Esophagus (tissue), 2 donors: ENCODE measurements at regions not wholly inside any gene's neighbourhood (a gene's known extent, or its start where the extent isn't known, plus 50 kb on each side); places are given as distances from the start of the nearest gene placed in this dataset.
"Not testable (repeated sequence)": the region's sequence is repeated elsewhere in the genome, so short reads cannot be mapped to it uniquely, and the experiment has no call there.

Experiments used
- H3K27ac ChIP-seq, 2 donors: one replicate each; pipeline ENCODE4 v1.5.1; 2013; ENCODE audit warnings: low read depth in 2 of 2, mild to moderate bottlenecking in 2 of 2, inconsistent platforms in 1 of 2, low read length in 1 of 2, moderate library complexity in 1 of 2
- H3K27me3 ChIP-seq, 2 donors: one replicate each; pipeline ENCODE4 v1.6.1; 2013; ENCODE audit warnings: low read length in 2 of 2, control low read depth in 1 of 2, mild to moderate bottlenecking in 1 of 2; ENCODE audit not compliant: insufficient read depth in 2 of 2, control insufficient read depth in 1 of 2
- H3K36me3 ChIP-seq, 2 donors: one replicate each; pipeline ENCODE4 v1.6.1; 2013; ENCODE audit warnings: low read length in 1 of 2; ENCODE audit not compliant: control insufficient read depth in 2 of 2, insufficient read depth in 2 of 2
- H3K4me1 ChIP-seq, 2 donors: one replicate each; pipeline ENCODE4 v1.6.1; 2013; ENCODE audit warnings: low read length in 1 of 2; ENCODE audit not compliant: control insufficient read depth in 2 of 2, insufficient read depth in 2 of 2
- H3K4me3 ChIP-seq, 2 donors: one replicate each; pipeline ENCODE4 v1.5.1; 2013; ENCODE audit warnings: low read length in 2 of 2, mild to moderate bottlenecking in 2 of 2, low read depth in 1 of 2, moderate library complexity in 1 of 2
- H3K9me3 ChIP-seq, 2 donors: one replicate each; pipeline ENCODE4 v1.6.1; 2013; ENCODE audit warnings: mild to moderate bottlenecking in 2 of 2, low read depth in 1 of 2, low read length in 1 of 2, moderate library complexity in 1 of 2; ENCODE audit not compliant: control insufficient read depth in 2 of 2, insufficient read depth in 1 of 2
- WGBS, 2 donors: extraction: QIAGEN DNeasy Blood & Tissue Kit; methylation state at CpG; one replicate each; pipeline ENCODE4 v1.1.7; 2013; 5-methylcytosine and 5-hydroxymethylcytosine counted together
- donor health status: healthy with polysubstance abuse.
- donor health status: Bipolar disorder and iron deficiency.

DNA sequence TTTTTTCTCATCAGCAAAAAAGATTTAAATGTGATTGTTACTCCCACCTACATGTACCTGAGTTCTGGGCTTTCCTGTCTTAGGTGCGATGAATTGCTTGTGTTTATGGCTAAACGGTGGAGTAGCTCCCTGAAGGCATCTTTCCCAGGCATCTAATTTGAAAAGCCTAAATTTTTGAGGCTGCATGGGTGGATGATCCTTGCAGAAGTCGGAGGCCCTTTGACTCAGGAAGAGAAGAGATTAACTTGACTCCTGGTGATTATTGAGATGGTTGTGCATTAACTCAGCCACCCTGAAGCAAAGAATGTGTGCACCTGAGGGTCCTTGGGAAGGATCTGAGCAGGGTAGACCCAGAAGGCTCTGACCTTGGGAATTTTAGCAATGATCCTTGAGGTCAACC is 155.6 kb upstream of the SEMA3C start:
- no peak overlapping the region for H3K4me3 ChIP-seq
- H3K36me3 ChIP-seq, result no peaks in the 10 kb centered on the region
- H3K9me3 ChIP-seq, result no peaks in the 10 kb centered on the region
- WGBS, 2 donors, result 66 to 68% methylated on average over 3 of the region's 3 CpGs
- H3K27ac ChIP-seq, result no peak overlapping the region
- H3K27me3 ChIP-seq, result no peaks in the 10 kb centered on the region
- H3K4me1 ChIP-seq, result no peaks in the 10 kb centered on the region

DNA sequence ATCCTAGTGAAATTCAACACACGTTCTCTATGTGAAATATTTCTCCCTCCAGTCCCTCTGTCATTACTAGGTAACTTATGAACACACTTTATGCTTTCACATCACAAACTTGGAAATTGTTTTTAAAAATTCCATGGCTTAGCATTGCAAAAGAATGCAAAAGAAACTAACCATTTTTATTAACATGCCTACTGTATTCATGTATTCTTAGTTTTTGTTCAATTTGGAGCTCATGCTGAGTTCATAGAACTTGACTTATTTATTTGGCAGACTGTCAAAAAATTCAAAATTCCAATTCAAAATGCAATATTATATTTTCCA is 155.0 kb upstream of the SEMA3C start:
- H3K4me1 ChIP-seq, result no peaks in the 10 kb centered on the region
- no peak overlapping the region for H3K4me3 ChIP-seq
- no peaks in the 10 kb centered on the region for H3K9me3 ChIP-seq
- H3K27ac ChIP-seq, result no peak overlapping the region
- 34 to 44% methylated on average over 1 of the region's 1 CpG for WGBS, 2 donors
- H3K27me3 ChIP-seq, result no peaks in the 10 kb centered on the region
- no peaks in the 10 kb centered on the region for H3K36me3 ChIP-seq

DNA sequence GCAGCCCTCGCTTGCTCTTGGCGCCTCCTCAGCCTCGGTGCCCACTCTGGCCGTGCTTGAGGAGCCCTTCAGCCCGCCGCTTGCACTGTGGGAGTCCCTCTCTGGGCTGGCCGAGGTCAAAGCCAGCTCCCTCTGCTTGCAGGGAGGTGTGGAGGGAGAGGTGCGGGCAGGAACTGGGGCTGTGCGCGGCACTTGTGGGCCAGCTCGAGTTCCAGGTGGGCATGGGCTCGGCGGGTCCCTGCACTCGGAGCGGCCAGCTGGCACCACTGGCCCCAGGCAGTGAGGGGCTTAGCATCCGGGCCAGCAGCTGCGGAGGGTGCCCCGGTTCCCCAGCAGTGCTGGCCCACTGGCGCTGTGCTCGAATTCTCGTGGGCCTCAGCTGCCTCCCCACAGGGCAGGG is 152.1 kb upstream of the SEMA3C start:
- Histone ChIP-seq H3K27me3 (no peaks in the 10 kb centered on the region), H3K4me3 (no peak overlapping the region), H3K4me1 (no peaks in the 10 kb centered on the region), H3K9me3 (no peaks in the 10 kb centered on the region), H3K36me3 (no peaks in the 10 kb centered on the region), H3K27ac (no peak overlapping the region)
- WGBS, 2 donors, result 92 to 93% methylated on average over 21 of the region's 21 CpGs

DNA sequence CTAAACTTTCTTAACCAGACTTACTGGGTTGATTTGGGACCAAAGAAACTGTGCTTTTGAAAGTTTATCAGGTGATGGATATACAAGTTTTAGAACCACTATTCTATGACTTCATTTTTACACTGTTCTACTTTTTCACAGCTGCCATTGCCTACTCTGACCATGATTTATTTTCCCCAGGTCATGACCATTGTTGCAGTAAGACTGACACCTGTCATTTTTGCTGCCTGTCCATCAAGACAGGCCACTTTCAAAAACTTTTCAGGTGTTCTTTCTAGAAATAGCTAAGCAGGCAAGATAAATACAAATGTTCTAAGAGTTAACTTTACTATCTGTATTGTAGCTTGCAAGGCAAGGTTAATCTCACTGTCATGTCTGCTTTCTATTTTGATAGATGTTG is 147.9 kb upstream of the SEMA3C start:
- no peak overlapping the region for H3K4me3 ChIP-seq
- no peaks in the 10 kb centered on the region for H3K9me3 ChIP-seq
- H3K4me1 ChIP-seq, result no peaks in the 10 kb centered on the region
- H3K27me3 ChIP-seq, result no peaks in the 10 kb centered on the region
- H3K27ac ChIP-seq, result no peak overlapping the region
- no peaks in the 10 kb centered on the region for H3K36me3 ChIP-seq

DNA sequence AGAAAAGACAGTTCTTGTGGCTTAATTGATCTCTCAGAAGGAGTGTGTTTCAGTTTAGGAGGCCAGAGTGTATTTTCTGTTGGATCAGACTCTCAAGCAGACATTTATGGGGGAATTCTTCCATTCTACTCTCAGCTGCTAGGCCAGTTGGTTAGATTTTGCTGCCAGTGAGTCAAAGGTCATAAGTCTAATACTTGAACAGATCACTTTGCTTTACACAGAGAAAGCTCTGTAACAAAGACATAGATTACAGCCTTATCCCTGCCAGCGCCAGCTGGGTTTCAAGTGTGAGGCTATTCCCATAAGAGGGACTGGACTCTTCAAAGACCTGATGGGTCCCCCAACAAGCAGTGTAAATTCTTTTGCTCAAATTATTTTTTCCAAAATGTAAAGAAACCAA is 145.6 kb upstream of the SEMA3C start:
- H3K4me3 ChIP-seq, result no peak overlapping the region
- 52 to 70% methylated on average over 1 of the region's 1 CpG for WGBS, 2 donors
- no peak overlapping the region for H3K27ac ChIP-seq

DNA sequence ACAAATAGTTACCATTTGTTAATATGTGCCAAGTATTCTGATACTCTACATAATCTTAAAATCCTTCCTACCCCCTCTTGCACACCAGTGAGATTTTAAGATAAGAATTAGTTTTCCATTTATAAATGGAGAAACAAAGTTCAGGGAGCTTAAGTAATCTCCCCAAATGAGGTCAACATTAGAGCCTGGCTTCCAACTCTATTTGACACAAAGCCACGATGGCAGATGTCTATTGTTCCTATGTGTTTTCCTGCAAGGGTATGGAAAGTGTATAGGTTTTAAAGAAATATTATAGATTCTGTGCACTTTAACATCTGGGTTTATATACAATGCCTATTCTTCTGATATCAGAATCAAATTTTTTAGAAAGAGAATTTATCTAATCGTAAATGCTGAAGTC is 143.9 kb upstream of the SEMA3C start:
- 50 to 61% methylated on average over 2 of the region's 2 CpGs for WGBS, 2 donors
- Histone ChIP-seq H3K9me3 (no peaks in the 10 kb centered on the region), H3K27ac (no peak overlapping the region), H3K4me1 (no peaks in the 10 kb centered on the region), H3K4me3 (no peak overlapping the region), H3K27me3 (no peaks in the 10 kb centered on the region), H3K36me3 (no peaks in the 10 kb centered on the region)

More for the DNA sequence above, 145.6 kb upstream of the SEMA3C start:
- Histone ChIP-seq H3K36me3 (no peaks in the 10 kb centered on the region), H3K27me3 (no peaks in the 10 kb centered on the region), H3K4me1 (no peaks in the 10 kb centered on the region), H3K9me3 (no peaks in the 10 kb centered on the region)

DNA sequence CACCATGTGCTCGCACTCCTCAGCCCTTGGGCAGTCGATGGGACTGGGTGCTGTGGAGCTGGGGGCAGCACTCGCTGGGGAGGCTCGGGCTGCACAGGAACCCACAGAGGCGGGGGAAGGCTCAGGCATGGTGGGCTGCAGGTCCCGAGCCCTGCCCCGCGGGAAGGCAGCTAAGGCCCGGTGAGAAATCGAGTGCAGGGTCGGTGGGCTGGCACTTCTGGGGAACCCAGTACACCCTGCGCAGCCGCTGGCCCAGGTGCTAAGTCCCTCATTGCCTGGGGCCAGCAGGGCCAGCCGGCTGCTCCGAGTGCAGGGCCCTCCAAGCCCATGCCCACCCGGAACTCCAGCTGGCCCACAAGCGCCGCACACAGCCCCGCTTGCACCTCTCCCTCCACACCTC is 138.6 kb upstream of the SEMA3C start:
- not testable (repeated sequence) for H3K4me3 ChIP-seq, H3K9me3 ChIP-seq, H3K27me3 ChIP-seq, H3K27ac ChIP-seq, H3K36me3 ChIP-seq, H3K4me1 ChIP-seq
- WGBS, 2 donors, result 89 to 97% methylated on average over 19 of the region's 19 CpGs

DNA sequence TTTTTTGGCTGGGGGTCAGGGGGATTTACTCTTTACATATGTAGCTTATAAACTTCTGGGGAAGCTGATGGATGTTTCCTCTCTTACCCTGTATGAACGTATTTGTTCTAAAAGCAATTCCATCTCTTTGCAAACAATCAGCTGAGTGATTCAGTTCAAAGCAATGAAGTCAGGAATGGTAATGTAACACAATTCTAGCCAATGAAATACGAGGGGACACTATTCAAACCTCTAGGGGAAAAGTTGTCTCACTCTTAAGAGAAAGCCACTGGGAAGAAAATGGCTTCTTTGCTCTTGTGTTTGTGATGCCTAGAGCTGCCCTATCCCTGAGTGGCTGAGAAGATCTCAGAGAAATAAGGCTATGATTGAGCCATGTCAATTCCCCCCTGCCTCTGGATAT is 134.8 kb upstream of the SEMA3C start:
- Histone ChIP-seq H3K4me1 (no peaks in the 10 kb centered on the region), H3K4me3 (no peak overlapping the region), H3K27ac (no peak overlapping the region), H3K27me3 (no peaks in the 10 kb centered on the region), H3K36me3 (no peaks in the 10 kb centered on the region), H3K9me3 (no peaks in the 10 kb centered on the region)
- WGBS, 2 donors, result 50 to 51% methylated on average over 2 of the region's 2 CpGs

DNA sequence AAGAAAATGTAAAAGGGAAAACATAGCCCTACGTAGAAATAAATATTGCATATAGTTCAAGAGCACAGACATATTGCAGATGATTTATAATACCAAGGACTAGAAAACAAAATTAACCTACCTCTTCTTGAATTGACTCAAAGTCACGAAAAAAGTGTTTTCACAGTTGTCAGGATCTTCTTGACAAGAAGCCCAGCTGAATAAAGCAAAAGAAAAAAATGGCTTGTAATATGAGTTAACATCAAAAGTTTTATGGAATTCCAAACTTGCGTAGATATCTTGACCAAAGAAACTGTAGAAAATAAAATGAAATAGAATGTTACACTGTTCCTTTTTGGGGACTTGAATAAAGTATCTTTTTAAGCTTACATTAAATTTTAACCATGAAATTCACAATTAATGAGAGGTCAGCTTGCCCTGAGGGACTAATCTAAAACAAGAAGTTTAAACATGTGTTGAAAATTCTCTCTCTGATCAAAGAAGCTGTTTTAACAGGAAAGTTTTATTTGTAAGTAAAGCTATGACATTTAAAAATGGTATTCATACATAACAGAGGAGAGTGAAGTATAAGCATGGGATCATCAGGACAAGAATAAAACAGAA is 133.1 kb upstream of the SEMA3C start:
- Histone ChIP-seq H3K36me3 (no peaks in the 10 kb centered on the region), H3K9me3 (peaks cover 4 to 6% of the 10 kb centered on the region in 2 donors), H3K27me3 (no peaks in the 10 kb centered on the region), H3K4me1 (no peaks in the 10 kb centered on the region), H3K27ac (no peak overlapping the region), H3K4me3 (no peak overlapping the region)
- WGBS, 2 donors, result 53 to 73% methylated on average over 3 of the region's 3 CpGs

DNA sequence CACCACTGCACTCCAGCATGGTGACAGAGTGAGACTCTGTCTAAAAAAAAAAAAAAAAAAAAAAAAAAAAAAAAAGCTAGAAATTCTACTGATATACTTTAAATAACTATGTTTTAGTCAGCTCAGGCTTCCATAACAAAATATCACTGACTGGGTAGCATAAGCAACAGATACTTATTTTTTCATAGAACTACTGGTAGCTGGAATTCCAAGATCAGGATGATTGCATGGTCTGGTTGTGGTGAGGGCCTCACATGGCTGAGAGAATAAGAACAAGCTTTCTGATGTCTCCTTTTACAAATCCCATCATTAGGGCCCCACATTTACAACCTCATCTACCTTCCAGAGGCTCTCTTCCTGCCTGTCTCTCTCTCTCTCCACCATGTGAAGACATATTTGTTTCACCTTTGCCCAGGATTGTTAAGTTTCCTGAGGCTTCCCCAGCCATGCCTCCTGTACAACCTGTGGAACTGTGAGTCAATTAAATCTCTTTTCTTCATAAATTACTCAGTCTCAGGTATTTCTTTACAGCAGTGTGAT is 126.7 kb upstream of the SEMA3C start:
- no peak overlapping the region for H3K27ac ChIP-seq
- H3K27me3 ChIP-seq, result no peaks in the 10 kb centered on the region
- no peaks in the 10 kb centered on the region for H3K4me1 ChIP-seq
- H3K4me3 ChIP-seq, result no peak overlapping the region
- H3K36me3 ChIP-seq, result no peaks in the 10 kb centered on the region
- H3K9me3 ChIP-seq, result peaks cover 4 to 7% of the 10 kb centered on the region in 2 donors
